Thymus (tissue), 11 donors: ENCODE measurements at regions not wholly inside any gene's neighbourhood (a gene's known extent, or its start where the extent isn't known, plus 50 kb on each side); places are given as distances from the start of the nearest gene placed in this dataset.
"Not testable (repeated sequence)": the region's sequence is repeated elsewhere in the genome, so short reads cannot be mapped to it uniquely, and the experiment has no call there.

ENCODE experiments used
- DNase-seq, 9 donors: peaks; one replicate each; pipeline ENCODE4 v3.0.0-alpha.2; 2013; ENCODE audit warnings: low spot score in 9 of 9, low read depth in 6 of 9, missing footprints in 1 of 9
- H3K27ac ChIP-seq, 2 donors: one replicate each; pipeline ENCODE4 v1.5.1; 2013; ENCODE audit warnings: control low read depth in 1 of 2, low read depth in 1 of 2, low read length in 1 of 2, mild to moderate bottlenecking in 1 of 2, moderate library complexity in 1 of 2
- H3K27me3 ChIP-seq, 2 donors: one replicate each; pipeline ENCODE4 v1.5.1; 2013; ENCODE audit warnings: low read length in 1 of 2; ENCODE audit not compliant: control insufficient read depth in 2 of 2, insufficient read depth in 1 of 2
- H3K36me3 ChIP-seq, 2 donors: one replicate each; pipeline ENCODE4 v1.5.1; 2013; ENCODE audit warnings: low read length in 1 of 2, mild to moderate bottlenecking in 1 of 2, moderate library complexity in 1 of 2; ENCODE audit not compliant: control insufficient read depth in 2 of 2, insufficient read depth in 2 of 2
- H3K4me1 ChIP-seq, 2 donors: one replicate each; pipeline ENCODE4 v1.5.1; 2013; ENCODE audit warnings: low read length in 2 of 2; ENCODE audit not compliant: control insufficient read depth in 2 of 2, insufficient read depth in 2 of 2
- H3K4me3 ChIP-seq, 2 donors: one replicate each; pipeline ENCODE4 v1.5.1; 2013; ENCODE audit warnings: low read length in 2 of 2, control low read depth in 1 of 2, mild to moderate bottlenecking in 1 of 2
- H3K9me3 ChIP-seq, 2 donors: one replicate each; pipeline ENCODE4 v1.5.1; 2013; ENCODE audit warnings: low read length in 1 of 2, mild to moderate bottlenecking in 1 of 2; ENCODE audit not compliant: control insufficient read depth in 2 of 2, insufficient read depth in 1 of 2
- WGBS: extraction: QIAGEN DNeasy Blood & Tissue Kit; methylation state at CpG from one replicate; pipeline ENCODE4 v1.1.7; 2013; 5-methylcytosine and 5-hydroxymethylcytosine counted together
- donor health status: healthy.

- peak in 1 of 9 donors; percentile 2 for DNase-seq
- Histone ChIP-seq H3K27me3 (no peaks in the 10 kb centered on the region), H3K4me1 (no peaks in the 10 kb centered on the region), H3K36me3 (no peaks in the 10 kb centered on the region), H3K4me3 (no peak overlapping the region), H3K27ac (no peak overlapping the region), H3K9me3 (no peaks in the 10 kb centered on the region)
- WGBS = 92% methylated on average over 10 of the region's 10 CpGs
Observed at GRCh38 chr3:150345021-150345538, 63.0 kb upstream of the TSC22D2 start.

GRCh38 chr3:150344079-150344759, 63.9 kb upstream of the TSC22D2 start:
- WGBS = 95% methylated on average over 8 of the region's 8 CpGs
- Histone ChIP-seq H3K36me3 (no peaks in the 10 kb centered on the region), H3K27me3 (no peaks in the 10 kb centered on the region), H3K4me1 (no peaks in the 10 kb centered on the region), H3K27ac (no peak overlapping the region), H3K9me3 (no peaks in the 10 kb centered on the region), H3K4me3 (no peak overlapping the region)
- DNase-seq = no peak

DNA sequence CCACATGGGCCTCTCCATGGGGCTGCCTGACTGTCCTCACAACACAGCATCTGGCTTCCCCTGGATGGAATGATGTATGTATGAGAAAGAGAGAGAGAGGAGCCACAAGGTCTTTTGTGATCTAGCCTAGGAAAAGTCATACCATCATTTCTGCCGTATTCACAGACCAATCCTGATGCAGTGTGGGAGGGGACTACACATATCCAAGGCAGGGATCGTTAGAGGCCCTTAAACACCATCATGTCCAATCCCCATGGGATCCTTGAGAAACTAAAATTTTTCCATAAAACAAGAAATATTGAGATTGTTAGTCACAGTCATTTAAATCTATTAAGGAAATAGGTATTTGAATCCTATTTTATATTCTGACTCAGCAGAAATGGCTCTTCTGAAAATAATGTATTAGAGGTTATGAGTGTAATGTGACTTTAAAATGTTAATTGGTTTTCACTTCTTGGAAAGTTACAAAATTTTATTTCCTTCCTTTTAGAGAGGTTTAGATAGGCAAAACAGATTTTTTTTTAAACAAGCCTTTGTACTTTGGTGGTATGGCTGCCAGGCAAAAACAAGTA, 65.1 kb upstream of the TSC22D2 start:
- H3K27ac ChIP-seq = no peak overlapping the region
- no peak for DNase-seq
- WGBS = over 99% methylated on average over 2 of the region's 2 CpGs
- no peaks in the 10 kb centered on the region for H3K36me3 ChIP-seq
- no peaks in the 10 kb centered on the region for H3K4me1 ChIP-seq
- no peaks in the 10 kb centered on the region for H3K27me3 ChIP-seq
- no peaks in the 10 kb centered on the region for H3K9me3 ChIP-seq
- no peak overlapping the region for H3K4me3 ChIP-seq

- Histone ChIP-seq H3K4me1 (no peaks in the 10 kb centered on the region), H3K9me3 (no peaks in the 10 kb centered on the region), H3K27me3 (no peaks in the 10 kb centered on the region), H3K36me3 (no peaks in the 10 kb centered on the region), H3K4me3 (no peak overlapping the region), H3K27ac (no peak overlapping the region)
- 84% methylated on average over 3 of the region's 3 CpGs for WGBS
- no peak for DNase-seq
Observed at GRCh38 chr3:150341891-150342290, 66.2 kb upstream of the TSC22D2 start.

GRCh38 chr3:150336363-150336762, 71.7 kb upstream of the TSC22D2 start:
- not testable (repeated sequence) for H3K27me3 ChIP-seq, H3K4me1 ChIP-seq, H3K27ac ChIP-seq, H3K36me3 ChIP-seq, H3K4me3 ChIP-seq, DNase-seq, H3K9me3 ChIP-seq
- WGBS = 98% methylated on average over 9 of the region's 9 CpGs

GRCh38 chr3:150335631-150336030, 72.5 kb upstream of the TSC22D2 start:
- no peak for DNase-seq
- no peaks in the 10 kb centered on the region for H3K4me1 ChIP-seq
- H3K27me3 ChIP-seq = no peaks in the 10 kb centered on the region
- no peaks in the 10 kb centered on the region for H3K36me3 ChIP-seq
- no peak overlapping the region for H3K27ac ChIP-seq
- no peak overlapping the region for H3K4me3 ChIP-seq
- H3K9me3 ChIP-seq = no peaks in the 10 kb centered on the region
- WGBS = 89% methylated on average over 2 of the region's 2 CpGs

DNA sequence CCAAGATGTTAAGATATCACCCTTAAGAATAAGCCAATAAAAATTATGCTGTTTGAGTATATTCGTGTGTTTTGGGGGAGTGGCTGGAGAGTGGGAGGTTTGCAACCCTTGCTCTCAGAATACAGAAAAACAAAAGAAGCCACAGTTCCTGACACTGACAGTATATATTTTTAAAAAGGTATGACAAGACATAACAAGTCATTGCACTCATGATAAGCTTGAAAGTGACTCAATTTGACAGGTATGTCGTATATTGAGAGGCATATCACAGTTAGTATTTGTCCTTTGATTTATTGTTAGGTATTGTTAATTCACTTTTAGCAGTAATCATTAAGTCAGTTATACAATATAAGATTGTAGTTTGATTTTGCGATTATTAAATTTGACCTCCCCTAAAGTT, 73.1 kb upstream of the TSC22D2 start:
- 95% methylated on average over 3 of the region's 3 CpGs for WGBS
- Histone ChIP-seq H3K9me3 (no peaks in the 10 kb centered on the region), H3K27ac (no peak overlapping the region), H3K4me3 (no peak overlapping the region), H3K4me1 (no peaks in the 10 kb centered on the region), H3K36me3 (no peaks in the 10 kb centered on the region), H3K27me3 (no peaks in the 10 kb centered on the region)
- DNase-seq = no peak

GRCh38 chr3:150333477-150333876, 74.6 kb upstream of the TSC22D2 start:
- no peak overlapping the region for H3K4me3 ChIP-seq
- 98% methylated on average over 1 of the region's 1 CpG for WGBS
- H3K9me3 ChIP-seq = no peaks in the 10 kb centered on the region
- H3K27me3 ChIP-seq = no peaks in the 10 kb centered on the region
- no peak for DNase-seq
- no peaks in the 10 kb centered on the region for H3K36me3 ChIP-seq
- H3K27ac ChIP-seq = no peak overlapping the region
- H3K4me1 ChIP-seq = no peaks in the 10 kb centered on the region

- Histone ChIP-seq H3K27me3 (no peaks in the 10 kb centered on the region), H3K27ac (no peak overlapping the region), H3K4me3 (no peak overlapping the region), H3K4me1 (no peaks in the 10 kb centered on the region), H3K36me3 (no peaks in the 10 kb centered on the region), H3K9me3 (no peaks in the 10 kb centered on the region)
- DNase-seq = no peak
- 94% methylated on average over 1 of the region's 1 CpG for WGBS
Observed at GRCh38 chr3:150331978-150332568, 76.0 kb upstream of the TSC22D2 start.
